ENCODE measurements at regions not wholly inside any gene's neighbourhood (a gene's known extent, or its start where the extent isn't known, plus 50 kb on each side); places are given as distances from the start of the nearest gene placed in this dataset.

DNA sequence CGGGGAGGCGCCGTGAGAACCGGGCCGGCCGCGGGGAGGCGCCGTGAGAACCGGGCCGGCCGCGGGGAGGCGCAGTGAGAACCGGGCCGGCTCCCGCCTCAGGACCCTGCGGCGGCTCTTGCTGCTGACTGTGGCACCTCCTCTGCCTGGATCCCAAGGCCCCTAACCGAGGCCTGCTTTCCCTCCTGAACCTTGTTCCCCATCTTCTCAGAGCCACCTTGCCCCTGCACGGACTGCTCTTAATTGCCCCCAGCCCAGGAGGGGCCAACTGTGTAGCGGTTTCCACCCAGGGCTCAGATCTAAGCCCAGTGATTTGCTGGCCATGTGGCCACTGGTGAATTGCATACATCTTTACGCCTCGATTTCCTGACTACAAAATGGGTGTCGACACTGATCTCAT, 112.2 kb upstream of the B3GAT1 start:
- no peak overlapping the region for H3K4me3 ChIP-seq (ENCODE audit: extremely low read depth in 1 of 4, insufficient read depth in 2 of 4, low read depth in 3 of 4, low read length in 4 of 4)
- POLR2A ChIA-PET (ENCODE audit: partially characterized antibody), result no interaction called here
- FAIRE-seq (no peak), DNase-seq (ENCODE audit: low read depth in 1 of 2, low spot score in 2 of 2) (no peak)
- H2AFZ ChIP-seq (ENCODE audit: low read length), result no peak overlapping the region
- no peak overlapping the region for H4K8ac ChIP-seq (ENCODE audit: extremely low read depth, insufficient read depth, low read length)
- CTCF ChIA-PET (ENCODE audit: partially characterized antibody), result interaction anchor here (1.4 kb wide), 1 partner anchor 10 kb away, joined by 4 read pairs; no protein-coding TSS in a partner anchor
- no peak overlapping the region for H3K18ac ChIP-seq (ENCODE audit: extremely low read depth, low read length)
- no peaks in the 10 kb centered on the region; a peak in 1 of 7 replicates for H3K27me3 ChIP-seq (replicated peaks in 1 of 4; ENCODE audit: control insufficient read depth in 3 of 4, extremely low read depth in 1 of 4, insufficient read depth in 3 of 4, low read length in 3 of 4)
- no peak overlapping the region for H2BK120ac ChIP-seq (replicated peaks; ENCODE audit: low read depth, low read length)
- H3K79me2 ChIP-seq (ENCODE audit: control insufficient read depth in 1 of 2, insufficient read depth in 2 of 2, low read length in 2 of 2), result no peaks in the 10 kb centered on the region
- no peak overlapping the region for H2BK5ac ChIP-seq (ENCODE audit: low read depth, low read length)
- no peak overlapping the region for H3K27ac ChIP-seq (ENCODE audit: low read depth, low read length)
- no peak overlapping the region for H3K56ac ChIP-seq (replicated peaks; ENCODE audit: insufficient read length, low read depth, low read length)
- no peaks in the 10 kb centered on the region for H3K9me3 ChIP-seq (ENCODE audit: insufficient read depth in 2 of 2, low read depth in 1 of 2, low read length in 1 of 2)
- no peak overlapping the region for H4K5ac ChIP-seq (ENCODE audit: insufficient read length, low read depth, low read length)
- no peak overlapping the region for H3K23ac ChIP-seq (ENCODE audit: insufficient read length)
- no peak overlapping the region for H3K14ac ChIP-seq (ENCODE audit: insufficient read length)
- H3K4me1 ChIP-seq (replicated peaks in 1 of 4; ENCODE audit: control insufficient read depth in 3 of 4, insufficient read depth in 4 of 4, low read length in 3 of 4), result peaks cover 0 to 11% (median 4%) of the 10 kb centered on the region in 4 experiments; a peak in 3 of 7 replicates
- H3K9ac ChIP-seq (replicated peaks in 1 of 4; ENCODE audit: extremely low read depth in 1 of 4, low read depth in 3 of 4, low read length in 3 of 4), result no peak overlapping the region
- no peak overlapping the region for H2BK12ac ChIP-seq (ENCODE audit: low read depth, low read length)
- peaks cover 0 to 4% of the 10 kb centered on the region in 2 experiments for H4K20me1 ChIP-seq (replicated peaks in 1 of 2; ENCODE audit: control insufficient read depth in 1 of 2, insufficient read depth in 2 of 2, low read length in 2 of 2)
- no peak overlapping the region for H2BK15ac ChIP-seq (ENCODE audit: low read length)
- no peaks in the 10 kb centered on the region for H3K79me1 ChIP-seq (ENCODE audit: low read depth, low read length)
- H2BK20ac ChIP-seq (ENCODE audit: low read length), result no peak overlapping the region
- H3K36me3 ChIP-seq (ENCODE audit: control insufficient read depth in 2 of 4, insufficient read depth in 4 of 4, low read length in 3 of 4), result no peaks in the 10 kb centered on the region
- H4K91ac ChIP-seq (replicated peaks; ENCODE audit: insufficient read length, low read length), result no peak overlapping the region
- no peak overlapping the region for H3K4me2 ChIP-seq (ENCODE audit: insufficient read depth in 1 of 2, low read depth in 2 of 2, low read length in 2 of 2)
- no peak for TF ChIP-seq JUN (IDR thresholded peaks at IDR 0.05; ENCODE audit: low read depth, low read length)
- TF ChIP-seq RBBP5 (IDR thresholded peaks at IDR 0.05; ENCODE audit: borderline replicate concordance, low read depth, low read length), result no peak
- TF ChIP-seq MAFK (IDR thresholded peaks at IDR 0.05; ENCODE audit: low read depth, low read length), result no peak
- no peak for TF ChIP-seq NRF1 (IDR thresholded peaks at IDR 0.05; ENCODE audit: low read depth, low read length)
- no peak for TF ChIP-seq CEBPB (IDR thresholded peaks at IDR 0.05; ENCODE audit: low read depth, low read length)
- no peak for TF ChIP-seq CBX8 (IDR thresholded peaks at IDR 0.05; ENCODE audit: borderline replicate concordance, low read depth, low read length)
- no peak for TF ChIP-seq KDM1A (IDR thresholded peaks at IDR 0.05; ENCODE audit: borderline replicate concordance, low read length)
- no peak for TF ChIP-seq SUZ12 (IDR thresholded peaks at IDR 0.05; ENCODE audit: low read length)
- TF ChIP-seq E2F6 (IDR thresholded peaks at IDR 0.05), result no peak
- no peak for TF ChIP-seq EP300 (IDR thresholded peaks at IDR 0.05; ENCODE audit: borderline replicate concordance in 1 of 2, low read depth in 2 of 2, low read length in 2 of 2)
- no peak for TF ChIP-seq TEAD4 (IDR thresholded peaks at IDR 0.05; ENCODE audit: low read depth, low read length)
- no peak for TF ChIP-seq TBP (IDR thresholded peaks at IDR 0.05; ENCODE audit: low read depth, low read length)
- no peak for TF ChIP-seq POLR2A (IDR thresholded peaks at IDR 0.05; ENCODE audit: control extremely low read depth in 1 of 2, low read depth in 2 of 2, low read length in 2 of 2)
- H3K4ac ChIP-seq (replicated peaks; ENCODE audit: insufficient read length, low read depth, low read length), result no peak overlapping the region
- H2AK5ac ChIP-seq (ENCODE audit: low read depth, low read length), result no peak overlapping the region
- WGBS, 2 experiments (ENCODE audit: extremely low coverage in 1 of 2, insufficient coverage in 1 of 2, insufficient read length in 1 of 2, insufficient replicate concordance in 2 of 2, low coverage in 1 of 2, low lambda C conversion rate in 2 of 2, missing lambda C conversion rate in 1 of 2), result 98% methylated on average over 8 of the region's 25 CpGs; no CpG with 5 or more reads in 1 of the 2 experiments
- H3K23me2 ChIP-seq (ENCODE audit: low read depth, low read length), result peaks cover 4% of the 10 kb centered on the region; the same call in 1 of the 2 replicates
